Natural killer cell treated with Interleukin-12 subunit alpha and Interleukin-12 subunit beta and Interleukin-15 and Interleukin-18, amount 100 ng/mL, for 72 hours (primary cell): ENCODE measurements at regions not wholly inside any gene's neighbourhood (a gene's known extent, or its start where the extent isn't known, plus 50 kb on each side); places are given as distances from the start of the nearest gene placed in this dataset.
"Not testable (repeated sequence)": the region's sequence is repeated elsewhere in the genome, so short reads cannot be mapped to it uniquely, and the experiment has no call there.

Experiments
- ATAC-seq, 2 donors: fragments of 150-1000 bp; cut with Tn5 transposase in 1 of 2; sonication (Bioruptor Pico), chemical (Tn5 transposase) in 1 of 2; 2 replicates each; pipeline ENCODE4 v1.10.0; 2021
- DNase-seq: peaks from one replicate; pipeline ENCODE4 v3.0.0; 2022; ENCODE audit warnings: low spot score
- H3K27ac Mint-ChIP-seq, 2 donors: 1 replicate in 1 of 2; 2 replicates in 1 of 2; pipeline ENCODE4 v1.8.0; 2022; ENCODE audit warnings: mixed read lengths in 2 of 2, mild to moderate bottlenecking in 1 of 2, moderate library complexity in 1 of 2
- H3K27me3 Mint-ChIP-seq, 2 donors: 1 replicate in 1 of 2; 2 replicates in 1 of 2; pipeline ENCODE4 v1.8.0; 2022; ENCODE audit warnings: mixed read lengths in 2 of 2
- H3K36me3 Mint-ChIP-seq: one replicate; pipeline ENCODE4 v1.8.0; 2022; ENCODE audit warnings: mixed read lengths
- H3K4me1 Mint-ChIP-seq, 2 donors: 1 replicate in 1 of 2; 2 replicates in 1 of 2; pipeline ENCODE4 v1.8.0; 2022; ENCODE audit warnings: low read depth in 2 of 2, mixed read lengths in 2 of 2, mild to moderate bottlenecking in 1 of 2
- H3K4me3 Mint-ChIP-seq: one replicate; pipeline ENCODE4 v1.8.0; 2022; ENCODE audit warnings: mixed read lengths
- H3K9me3 Mint-ChIP-seq: 2 replicates; pipeline ENCODE4 v1.8.0; 2022; ENCODE audit warnings: mixed read lengths

GRCh38 chr18:39191058-39191457 is 1625.5 kb upstream of the CELF4 start:
- H3K4me3 Mint-ChIP-seq = no peak overlapping the region
- no peaks in the 10 kb centered on the region for H3K27me3 Mint-ChIP-seq
- DNase-seq (no peak), ATAC-seq (no peak)
- no peaks in the 10 kb centered on the region for H3K4me1 Mint-ChIP-seq
- H3K9me3 Mint-ChIP-seq = no peaks in the 10 kb centered on the region
- no peaks in the 10 kb centered on the region for H3K36me3 Mint-ChIP-seq
- H3K27ac Mint-ChIP-seq = no peak overlapping the region

GRCh38 chr18:39190508-39190907 is 1624.9 kb upstream of the CELF4 start:
- no peaks in the 10 kb centered on the region for H3K9me3 Mint-ChIP-seq
- H3K36me3 Mint-ChIP-seq = no peaks in the 10 kb centered on the region
- no peaks in the 10 kb centered on the region for H3K27me3 Mint-ChIP-seq
- no peak overlapping the region for H3K4me3 Mint-ChIP-seq
- H3K4me1 Mint-ChIP-seq = no peaks in the 10 kb centered on the region
- no peak for DNase-seq
- no peak overlapping the region for H3K27ac Mint-ChIP-seq
- no peak for ATAC-seq

GRCh38 chr18:39188278-39188677 is 1622.7 kb upstream of the CELF4 start:
- Mint-ChIP-seq H3K27me3 (no peaks in the 10 kb centered on the region), H3K4me3 (no peak overlapping the region), H3K9me3 (no peaks in the 10 kb centered on the region), H3K27ac (no peak overlapping the region), H3K4me1 (no peaks in the 10 kb centered on the region), H3K36me3 (no peaks in the 10 kb centered on the region)
- DNase-seq (no peak), ATAC-seq (no peak)

- Mint-ChIP-seq H3K36me3 (no peaks in the 10 kb centered on the region), H3K4me1 (no peaks in the 10 kb centered on the region), H3K27ac (no peak overlapping the region), H3K4me3 (no peak overlapping the region), H3K9me3 (no peaks in the 10 kb centered on the region), H3K27me3 (no peaks in the 10 kb centered on the region)
- DNase-seq (no peak), ATAC-seq (no peak)
Measured at GRCh38 chr18:39186008-39186407, 1620.4 kb upstream of the CELF4 start.

GRCh38 chr18:39184176-39184575 is 1618.6 kb upstream of the CELF4 start:
- no peaks in the 10 kb centered on the region for H3K4me1 Mint-ChIP-seq
- no peak overlapping the region for H3K4me3 Mint-ChIP-seq
- no peaks in the 10 kb centered on the region for H3K36me3 Mint-ChIP-seq
- no peak overlapping the region for H3K27ac Mint-ChIP-seq
- no peaks in the 10 kb centered on the region for H3K27me3 Mint-ChIP-seq
- peaks cover 5% of the 10 kb centered on the region for H3K9me3 Mint-ChIP-seq
- no peak for DNase-seq
- no peak for ATAC-seq

GRCh38 chr18:39178166-39178565 is 1612.6 kb upstream of the CELF4 start:
- Mint-ChIP-seq H3K4me1 (no peaks in the 10 kb centered on the region), H3K9me3 (peaks cover 12% of the 10 kb centered on the region), H3K36me3 (peaks cover 4% of the 10 kb centered on the region), H3K4me3 (no peak overlapping the region), H3K27ac (no peak overlapping the region), H3K27me3 (no peaks in the 10 kb centered on the region)
- ATAC-seq = no peak
- no peak for DNase-seq

GRCh38 chr18:39172695-39173421 is 1607.3 kb upstream of the CELF4 start:
- peaks cover 12% of the 10 kb centered on the region for H3K9me3 Mint-ChIP-seq
- H3K4me1 Mint-ChIP-seq = no peaks in the 10 kb centered on the region
- H3K27me3 Mint-ChIP-seq = no peaks in the 10 kb centered on the region
- H3K27ac Mint-ChIP-seq = no peak overlapping the region
- ATAC-seq (no peak), DNase-seq (no peak)
- H3K36me3 Mint-ChIP-seq = peaks cover 11% of the 10 kb centered on the region
- H3K4me3 Mint-ChIP-seq = no peak overlapping the region

GRCh38 chr18:39168723-39169122 is 1603.1 kb upstream of the CELF4 start:
- Mint-ChIP-seq H3K4me3 (no peak overlapping the region), H3K27me3 (no peaks in the 10 kb centered on the region), H3K27ac (no peak overlapping the region), H3K9me3 (peaks cover 13% of the 10 kb centered on the region), H3K36me3 (peaks cover 13% of the 10 kb centered on the region), H3K4me1 (no peaks in the 10 kb centered on the region)
- DNase-seq (no peak), ATAC-seq (no peak)

- Mint-ChIP-seq H3K36me3 (peaks cover 13% of the 10 kb centered on the region), H3K27ac (no peak overlapping the region), H3K4me3 (no peak overlapping the region), H3K27me3 (no peaks in the 10 kb centered on the region), H3K9me3 (peaks cover 13% of the 10 kb centered on the region), H3K4me1 (no peaks in the 10 kb centered on the region)
- ATAC-seq (no peak), DNase-seq (no peak)
Measured at GRCh38 chr18:39167990-39168389, 1602.4 kb upstream of the CELF4 start.

- DNase-seq (no peak), ATAC-seq (no peak)
- H3K4me3 Mint-ChIP-seq = no peak overlapping the region
- no peaks in the 10 kb centered on the region for H3K4me1 Mint-ChIP-seq
- peaks cover 13% of the 10 kb centered on the region for H3K9me3 Mint-ChIP-seq
- H3K36me3 Mint-ChIP-seq = peaks cover 13% of the 10 kb centered on the region
- H3K27me3 Mint-ChIP-seq = no peaks in the 10 kb centered on the region
- no peak overlapping the region for H3K27ac Mint-ChIP-seq
Measured at GRCh38 chr18:39166776-39167175, 1601.2 kb upstream of the CELF4 start.

- no peaks in the 10 kb centered on the region for H3K4me1 Mint-ChIP-seq
- no peak overlapping the region for H3K4me3 Mint-ChIP-seq
- H3K36me3 Mint-ChIP-seq = peaks cover 6% of the 10 kb centered on the region
- H3K9me3 Mint-ChIP-seq = peaks cover 13% of the 10 kb centered on the region
- no peak overlapping the region for H3K27ac Mint-ChIP-seq
- ATAC-seq = no peak
- no peaks in the 10 kb centered on the region for H3K27me3 Mint-ChIP-seq
- DNase-seq = no peak
Measured at GRCh38 chr18:39162013-39162827, 1596.6 kb upstream of the CELF4 start.

- H3K27me3 Mint-ChIP-seq = no peaks in the 10 kb centered on the region
- no peak for ATAC-seq
- peaks cover 15% of the 10 kb centered on the region for H3K9me3 Mint-ChIP-seq
- H3K4me1 Mint-ChIP-seq = no peaks in the 10 kb centered on the region
- DNase-seq = no peak
- H3K27ac Mint-ChIP-seq = no peak overlapping the region
- H3K4me3 Mint-ChIP-seq = no peak overlapping the region
- peaks cover 14% of the 10 kb centered on the region for H3K36me3 Mint-ChIP-seq
Measured at GRCh38 chr18:39149211-39149806, 1583.7 kb upstream of the CELF4 start.

GRCh38 chr18:39134255-39134654 is 1568.7 kb upstream of the CELF4 start:
- Mint-ChIP-seq H3K9me3 (peaks cover 13% of the 10 kb centered on the region), H3K4me1 (no peaks in the 10 kb centered on the region), H3K27me3 (no peaks in the 10 kb centered on the region), H3K4me3 (no peak overlapping the region), H3K36me3 (no peaks in the 10 kb centered on the region), H3K27ac (no peak overlapping the region)
- ATAC-seq (no peak), DNase-seq (no peak)

GRCh38 chr18:39127538-39127937 is 1561.9 kb upstream of the CELF4 start:
- ATAC-seq, DNase-seq, H3K27ac Mint-ChIP-seq, H3K27me3 Mint-ChIP-seq, H3K4me3 Mint-ChIP-seq, H3K4me1 Mint-ChIP-seq: not testable (repeated sequence)
- peaks cover 30% of the 10 kb centered on the region for H3K9me3 Mint-ChIP-seq
- H3K36me3 Mint-ChIP-seq = peaks cover 14% of the 10 kb centered on the region
